DLD1 (cell line): ENCODE measurements at regions not wholly inside any gene's neighbourhood (a gene's known extent, or its start where the extent isn't known, plus 50 kb on each side); places are given as distances from the start of the nearest gene placed in this dataset.

Experiments used
- in situ Hi-C: cut with HindIII; loops from 2 replicates; pipeline ENCODE4 v1.10.0; 2017; ENCODE audit warnings: low sequenced_read_pairs

- in situ Hi-C loops = no loop called here
Observed at GRCh38 chr16:64544859-64545258, 577.0 kb downstream of the CDH11 start.

GRCh38 chr16:64543441-64543840 lies 578.4 kb downstream of the CDH11 start:
- in situ Hi-C loops = no loop called here

- in situ Hi-C loops = no loop called here
Observed at GRCh38 chr16:64543031-64543430, 578.8 kb downstream of the CDH11 start.

GRCh38 chr16:64542152-64542551 lies 579.7 kb downstream of the CDH11 start:
- in situ Hi-C loops = no loop called here

- in situ Hi-C loops = no loop called here
Observed at GRCh38 chr16:64541621-64542020, 580.2 kb downstream of the CDH11 start.

- in situ Hi-C loops = no loop called here
Observed at GRCh38 chr16:64540434-64540833, 581.4 kb downstream of the CDH11 start.

GRCh38 chr16:64539811-64540371 lies 582.0 kb downstream of the CDH11 start:
- in situ Hi-C loops = no loop called here

- in situ Hi-C loops = no loop called here
Observed at GRCh38 chr16:64534180-64534780, 587.6 kb downstream of the CDH11 start.

- in situ Hi-C loops = no loop called here
Observed at GRCh38 chr16:64532691-64533090, 589.2 kb downstream of the CDH11 start.

GRCh38 chr16:64532117-64532516 lies 589.7 kb downstream of the CDH11 start:
- in situ Hi-C loops = no loop called here

GRCh38 chr16:64531401-64531800 lies 590.5 kb downstream of the CDH11 start:
- in situ Hi-C loops = no loop called here

GRCh38 chr16:64522548-64522947 lies 599.3 kb downstream of the CDH11 start:
- in situ Hi-C loops = no loop called here

- in situ Hi-C loops = no loop called here
Observed at GRCh38 chr16:64513871-64514270, 608.0 kb downstream of the CDH11 start.

- in situ Hi-C loops = no loop called here
Observed at GRCh38 chr16:64507240-64508024, 614.4 kb downstream of the CDH11 start.

- in situ Hi-C loops = no loop called here
Observed at GRCh38 chr16:64499211-64499610, 622.7 kb downstream of the CDH11 start.

- in situ Hi-C loops = no loop called here
Observed at GRCh38 chr16:64498363-64498762, 623.5 kb downstream of the CDH11 start.

GRCh38 chr16:64493709-64494108 lies 628.2 kb downstream of the CDH11 start:
- in situ Hi-C loops = no loop called here

GRCh38 chr16:64489449-64489848 lies 632.4 kb downstream of the CDH11 start:
- in situ Hi-C loops = no loop called here

GRCh38 chr16:64486561-64486960 lies 635.3 kb downstream of the CDH11 start:
- in situ Hi-C loops = no loop called here

- in situ Hi-C loops = no loop called here
Observed at GRCh38 chr16:64481497-64481896, 640.4 kb downstream of the CDH11 start.

GRCh38 chr16:64478252-64478906 lies 643.5 kb downstream of the CDH11 start:
- in situ Hi-C loops = no loop called here
